Left renal pelvis (tissue), 4 donors: ENCODE measurements at regions not wholly inside any gene's neighbourhood (a gene's known extent, or its start where the extent isn't known, plus 50 kb on each side); places are given as distances from the start of the nearest gene placed in this dataset.

Source experiments
- DNase-seq, 4 donors: peaks; one replicate each; pipeline ENCODE4 v3.0.0-alpha.2; 2013; ENCODE audit warnings: low read depth in 4 of 4, low spot score in 3 of 4

DNA sequence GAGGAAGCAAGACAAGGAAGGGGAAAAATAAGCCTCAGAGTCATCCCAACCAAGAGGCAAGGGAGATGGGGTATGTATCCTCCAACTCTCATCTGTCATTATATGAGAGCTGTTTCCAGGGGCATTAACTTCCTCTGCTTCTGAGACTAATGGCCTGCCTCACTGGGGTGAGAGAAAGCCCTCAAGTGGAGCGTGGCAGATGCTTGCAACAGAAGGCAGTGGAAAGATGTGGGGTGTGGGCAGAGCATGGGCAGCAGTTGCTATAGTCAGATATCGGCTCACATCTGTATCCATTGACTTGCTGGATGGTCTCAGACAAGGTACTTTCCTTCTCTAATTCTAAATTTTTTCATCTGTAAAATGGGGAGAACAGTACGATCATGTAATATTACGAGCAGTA is 81.7 kb upstream of the PLCL2 start:
- DNase-seq: no peak

DNA sequence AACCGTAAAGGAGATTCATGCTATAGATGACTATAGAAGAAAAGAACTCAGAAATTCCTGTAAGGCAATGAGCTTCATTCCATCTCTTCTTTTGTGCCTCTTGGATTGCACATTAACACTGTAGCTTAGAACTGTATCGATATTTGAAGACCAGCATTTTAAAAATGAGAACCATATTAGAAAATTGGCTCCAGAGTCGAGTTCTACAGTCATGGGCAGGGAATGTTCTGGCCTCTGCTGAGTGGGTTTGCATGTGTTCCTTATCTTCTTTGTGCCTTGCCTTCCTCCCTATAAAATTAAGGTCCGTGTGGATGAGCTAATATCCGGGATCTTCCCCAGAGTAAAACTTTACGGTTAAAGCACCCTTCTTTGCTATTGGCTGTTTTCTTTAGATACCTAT is 77.4 kb upstream of the PLCL2 start:
- DNase-seq: no peak

DNA sequence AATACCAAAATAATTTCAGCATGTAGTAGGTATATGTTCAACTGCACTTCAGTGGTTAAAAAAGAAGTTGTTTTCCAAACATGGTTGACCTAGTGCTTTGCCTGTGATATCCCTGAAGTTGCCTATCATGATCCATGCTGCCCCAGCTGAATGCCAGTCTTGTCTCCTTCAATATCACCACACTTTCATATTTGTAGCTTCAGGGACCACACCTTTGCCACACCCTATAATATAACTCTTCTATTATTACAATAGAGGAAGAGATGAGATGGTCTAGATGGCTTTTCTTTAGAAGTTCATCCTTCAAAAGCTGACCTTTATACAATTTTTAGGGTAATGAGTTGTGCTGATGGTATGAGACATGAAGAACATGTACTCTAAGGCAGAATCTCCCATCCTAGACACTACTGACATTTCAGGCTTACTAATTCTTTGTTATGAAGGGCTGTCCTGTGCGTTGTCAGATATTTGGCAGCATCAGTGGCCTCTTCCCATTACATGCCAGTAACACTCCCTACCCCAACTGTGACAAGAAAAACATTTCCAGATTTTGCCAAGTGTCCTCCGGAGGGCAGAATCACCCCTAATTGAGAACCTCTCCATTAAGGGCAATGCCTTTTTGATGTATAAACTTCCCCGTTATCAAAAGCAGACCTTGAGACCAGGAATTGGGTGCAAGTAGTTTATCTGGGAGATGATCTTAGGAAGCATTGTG is 76.2 kb upstream of the PLCL2 start:
- no peak for DNase-seq

DNA sequence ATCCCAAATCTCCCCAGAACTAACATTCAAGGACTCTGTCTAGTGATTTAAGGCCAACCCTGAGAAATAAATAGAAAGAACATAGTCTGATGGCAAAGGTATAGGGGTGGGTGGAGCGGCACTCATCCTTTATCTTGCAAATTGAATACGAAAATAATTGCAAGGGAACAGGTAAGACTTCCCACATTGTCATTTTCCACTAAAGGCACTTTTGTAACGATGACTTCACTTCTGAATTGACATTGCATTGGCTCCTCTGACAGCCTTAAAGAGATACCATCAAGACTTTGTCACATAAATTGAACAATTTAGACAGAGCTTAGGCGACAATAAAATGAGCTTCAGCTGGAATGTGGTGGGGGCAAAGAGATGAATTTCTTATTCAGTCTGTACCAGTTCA is 75.3 kb upstream of the PLCL2 start:
- no peak for DNase-seq

DNA sequence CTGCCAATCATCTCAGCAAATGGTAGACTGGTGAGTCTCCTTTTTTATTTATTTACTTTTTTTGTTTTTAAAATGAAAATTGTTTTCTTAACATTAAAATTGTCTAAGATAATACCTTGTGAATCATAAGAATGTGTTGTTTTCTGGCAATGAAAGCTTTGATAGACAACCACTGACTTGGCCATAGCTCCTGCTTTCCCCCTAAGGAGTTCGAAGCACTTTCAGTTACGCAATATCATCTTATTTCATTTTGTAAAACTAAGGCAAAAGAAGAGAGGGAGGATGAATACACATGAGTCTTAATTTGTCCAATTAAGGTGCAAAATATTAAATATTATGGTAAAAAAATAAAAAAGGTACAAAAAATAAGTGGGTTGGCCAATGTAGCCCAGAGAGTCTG is 74.8 kb upstream of the PLCL2 start:
- no peak for DNase-seq

DNA sequence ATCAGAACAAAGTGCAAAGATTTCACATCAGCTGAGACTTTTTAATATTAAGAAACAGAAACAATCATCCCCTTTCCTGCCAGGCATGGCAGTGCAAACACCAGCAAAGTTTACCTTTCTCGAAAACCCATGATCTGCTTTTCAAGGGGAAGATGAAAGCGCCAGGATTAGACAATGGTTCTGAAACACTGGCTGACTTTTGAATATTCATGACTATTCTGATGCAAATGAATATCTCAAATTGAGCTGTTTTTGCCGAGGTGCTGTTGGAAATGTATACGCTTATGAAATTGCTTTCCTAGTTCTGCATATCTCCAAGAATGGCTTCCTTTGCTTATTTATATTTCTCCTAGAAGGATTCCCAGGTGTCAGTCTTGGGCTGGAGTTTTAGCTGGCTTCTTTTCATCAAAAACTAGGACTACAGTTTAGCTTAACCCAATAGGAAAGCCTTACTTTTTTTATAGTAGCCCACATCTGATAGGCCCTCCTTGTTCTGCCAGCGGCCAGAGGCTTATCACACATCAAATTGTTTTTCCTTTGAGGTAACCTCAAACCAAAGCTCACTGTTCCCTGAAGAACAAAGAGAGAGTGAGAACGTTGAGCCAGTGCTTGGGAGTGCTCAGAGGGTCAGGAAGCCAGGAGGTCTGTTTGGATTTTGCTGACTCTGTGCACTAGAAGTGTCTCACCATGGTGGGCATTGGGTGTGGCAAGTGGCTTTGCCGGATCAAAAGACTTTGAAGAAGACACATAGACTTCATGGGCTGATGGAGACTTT is 74.0 kb upstream of the PLCL2 start:
- no peak for DNase-seq

DNA sequence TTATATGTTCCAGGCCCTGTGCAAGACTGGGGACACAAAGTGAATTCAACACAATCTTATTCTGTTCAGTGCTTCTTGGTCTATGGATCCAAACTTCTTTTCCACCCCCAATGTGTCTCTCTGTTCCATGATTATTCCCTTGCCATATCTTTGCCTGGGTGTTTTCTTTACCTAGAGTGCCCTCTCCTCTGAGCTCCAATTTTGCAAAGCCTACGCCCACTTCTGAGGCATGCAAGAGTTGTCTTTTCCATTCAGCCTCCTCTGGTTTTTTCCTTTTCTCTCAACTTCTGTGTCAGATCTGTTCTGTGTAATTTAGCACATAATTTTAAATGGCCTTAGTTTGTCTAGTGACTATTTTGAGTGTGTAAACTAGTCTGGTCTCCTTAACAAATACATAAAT is 72.8 kb upstream of the PLCL2 start:
- no peak for DNase-seq

DNA sequence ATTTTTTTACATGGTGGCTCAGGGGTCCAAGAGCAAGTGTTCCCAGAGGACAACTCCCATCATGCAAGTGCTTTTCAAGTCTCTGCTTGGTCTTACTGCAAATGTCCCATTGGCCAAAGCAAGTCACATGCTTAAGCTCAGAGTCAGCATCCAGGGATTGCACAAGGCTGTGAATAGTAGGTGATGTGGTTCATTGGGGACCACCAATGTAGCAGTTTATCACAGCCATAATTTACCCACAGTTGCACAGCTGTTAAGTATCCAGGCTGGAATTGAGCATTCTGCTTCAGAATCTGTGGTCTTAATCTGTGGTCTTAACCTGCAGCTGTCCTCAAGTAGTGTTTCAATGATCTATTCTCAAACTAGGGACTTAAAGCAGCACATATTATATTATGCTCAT is 71.4 kb upstream of the PLCL2 start:
- DNase-seq: no peak

DNA sequence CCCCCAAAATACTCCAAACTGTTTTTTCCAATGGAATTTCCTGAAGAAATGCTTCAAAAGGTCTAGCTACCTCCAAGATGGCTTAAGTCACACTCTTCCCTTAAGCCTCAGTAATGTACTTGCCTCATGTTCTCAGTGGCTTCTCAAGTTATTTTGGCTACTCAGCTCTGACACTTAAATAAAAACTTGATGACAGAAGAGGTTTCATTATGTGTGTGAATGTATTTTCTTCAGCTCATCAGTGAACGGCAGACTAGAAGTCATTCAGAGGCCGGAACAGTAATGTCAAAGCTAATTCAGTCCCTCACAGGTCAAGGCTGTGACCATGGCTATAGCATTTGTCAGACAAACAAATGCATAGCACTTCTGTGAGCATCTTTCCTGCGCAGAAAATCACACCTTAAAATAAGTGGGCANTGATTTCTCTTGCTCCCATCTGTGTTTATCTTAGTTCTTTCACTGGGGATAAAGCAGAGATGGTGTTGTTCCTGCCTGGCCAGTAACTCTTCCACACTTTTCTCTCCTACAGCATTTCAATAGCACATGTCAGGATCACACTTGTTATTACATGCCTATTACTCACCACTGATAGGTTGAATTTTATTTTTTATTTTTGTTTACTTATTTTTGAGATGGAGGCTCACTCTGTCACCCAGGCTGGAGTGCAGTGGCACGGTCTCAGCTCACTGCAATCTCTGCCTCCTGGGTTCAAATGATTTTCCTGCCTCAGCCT is 68.5 kb upstream of the PLCL2 start:
- no peak for DNase-seq

DNA sequence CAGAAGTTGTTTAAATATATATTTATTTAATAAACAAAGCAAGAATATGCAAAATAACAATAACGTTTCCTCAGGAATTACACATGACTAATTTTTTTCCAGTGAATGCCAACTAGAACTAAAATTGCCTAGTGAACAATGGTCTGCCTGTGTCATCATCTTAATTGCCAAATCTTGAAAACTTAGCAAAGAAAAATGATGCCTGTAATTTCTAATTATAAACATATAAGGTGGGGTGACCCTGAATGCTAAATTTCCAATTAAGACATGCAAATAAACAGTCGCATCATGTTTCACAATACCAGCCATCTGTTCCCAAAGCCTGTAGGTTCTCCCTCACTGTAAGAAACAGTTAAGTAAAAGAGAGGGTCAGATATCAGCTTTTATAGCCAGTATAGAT is 67.6 kb upstream of the PLCL2 start:
- DNase-seq: no peak

DNA sequence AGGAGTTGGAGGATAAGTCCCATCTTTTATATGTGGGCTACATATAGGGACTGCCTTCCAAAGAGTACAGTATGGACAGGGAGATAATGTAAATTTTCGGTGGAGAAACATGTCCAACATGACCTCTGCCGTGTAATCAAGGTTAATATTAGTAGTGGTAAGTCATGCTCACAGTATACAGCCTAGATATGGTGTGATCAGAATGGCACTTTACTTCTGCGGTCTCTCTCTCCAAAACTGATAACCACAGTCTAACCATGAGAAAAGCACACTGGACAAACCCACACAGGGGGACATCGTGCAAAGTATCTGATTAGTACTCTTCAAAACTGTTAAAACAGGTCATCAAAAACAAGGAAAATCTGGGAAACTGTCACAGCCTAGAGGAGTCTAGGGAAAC is 66.6 kb upstream of the PLCL2 start:
- DNase-seq: no peak

DNA sequence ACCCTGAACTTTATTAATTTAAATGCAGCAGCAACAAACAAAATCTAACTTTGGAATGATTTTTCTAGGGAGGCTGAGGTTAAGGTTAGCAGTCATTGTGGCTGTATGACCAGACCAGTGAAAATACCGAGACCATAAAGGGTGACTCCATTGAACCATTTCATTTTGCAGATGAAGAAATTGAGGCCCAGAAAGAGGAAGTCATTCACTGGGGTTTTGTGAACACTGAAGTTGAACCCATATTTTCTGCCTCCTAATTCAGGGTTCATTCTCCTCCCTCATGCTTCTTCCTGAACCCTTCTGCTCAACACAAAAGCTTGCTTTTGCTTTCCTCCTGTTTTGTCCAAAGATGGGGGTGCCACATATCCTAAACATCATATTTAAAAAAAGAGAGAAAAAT is 65.8 kb upstream of the PLCL2 start:
- DNase-seq: no peak

DNA sequence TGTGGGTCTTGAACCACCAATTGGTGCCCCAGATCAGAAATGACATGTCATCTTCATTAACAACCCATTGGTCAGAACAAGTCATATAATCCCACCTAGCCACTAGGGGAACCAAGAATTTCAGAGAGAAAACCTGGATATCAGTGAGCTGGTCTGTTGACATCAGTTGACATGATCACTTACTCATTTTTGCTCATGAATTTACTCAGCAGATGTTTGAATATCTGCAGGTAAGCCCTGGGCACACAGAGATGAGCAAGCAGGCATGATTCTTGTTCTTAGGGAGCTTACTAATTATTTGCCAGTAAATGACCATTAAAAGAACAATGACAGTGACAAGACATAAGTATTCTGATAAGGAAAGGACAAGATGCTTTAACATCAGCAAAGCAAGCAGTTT is 64.3 kb upstream of the PLCL2 start:
- DNase-seq: no peak

DNA sequence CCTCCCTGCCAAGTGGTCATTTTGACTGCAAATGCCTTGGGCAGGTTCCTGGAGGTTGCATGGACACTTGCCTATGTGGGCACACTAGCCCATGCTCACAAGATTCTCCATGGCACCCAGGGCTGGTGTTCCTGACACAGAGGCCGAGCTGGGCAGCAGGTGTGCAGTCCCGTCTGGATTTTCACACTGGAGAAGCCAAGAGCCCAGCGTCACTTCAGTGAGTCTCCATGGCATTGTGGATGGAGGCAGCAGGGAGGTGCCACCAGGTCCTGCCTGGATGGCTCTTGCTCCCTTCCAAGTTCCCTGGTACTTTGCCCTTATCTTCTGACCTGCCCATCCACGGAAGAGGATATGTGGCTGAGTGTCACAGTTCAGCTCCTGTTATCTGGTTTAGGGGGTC is 63.7 kb upstream of the PLCL2 start:
- DNase-seq: no peak

DNA sequence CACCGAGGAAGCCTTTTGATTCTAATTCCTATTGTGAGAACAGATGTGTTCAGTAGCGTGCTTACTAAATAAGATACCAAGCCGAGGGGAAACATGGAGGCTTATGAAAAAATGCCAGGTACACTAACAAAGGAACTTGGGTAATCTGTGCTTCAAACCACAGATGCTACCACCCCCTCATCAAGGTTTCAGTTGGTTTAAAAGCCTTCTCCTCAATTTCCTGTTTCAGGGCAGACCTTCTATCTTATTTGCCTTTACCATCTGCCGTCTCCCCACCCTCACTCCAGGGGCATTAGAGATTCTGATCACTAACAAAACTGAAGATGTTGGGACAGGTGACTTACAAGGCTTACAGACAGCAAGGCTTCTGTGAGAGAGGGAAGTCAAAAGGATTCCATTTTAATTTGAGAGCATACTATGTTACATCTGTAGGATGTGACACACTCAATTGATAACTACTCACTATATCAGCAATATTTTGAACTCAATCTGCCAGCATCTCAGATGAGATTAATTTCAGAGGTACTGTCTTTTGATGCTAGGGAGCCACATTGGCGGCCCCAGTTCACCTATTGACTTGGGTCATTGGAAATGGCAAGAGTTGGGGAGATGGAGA is 60.6 kb upstream of the PLCL2 start:
- no peak for DNase-seq

DNA sequence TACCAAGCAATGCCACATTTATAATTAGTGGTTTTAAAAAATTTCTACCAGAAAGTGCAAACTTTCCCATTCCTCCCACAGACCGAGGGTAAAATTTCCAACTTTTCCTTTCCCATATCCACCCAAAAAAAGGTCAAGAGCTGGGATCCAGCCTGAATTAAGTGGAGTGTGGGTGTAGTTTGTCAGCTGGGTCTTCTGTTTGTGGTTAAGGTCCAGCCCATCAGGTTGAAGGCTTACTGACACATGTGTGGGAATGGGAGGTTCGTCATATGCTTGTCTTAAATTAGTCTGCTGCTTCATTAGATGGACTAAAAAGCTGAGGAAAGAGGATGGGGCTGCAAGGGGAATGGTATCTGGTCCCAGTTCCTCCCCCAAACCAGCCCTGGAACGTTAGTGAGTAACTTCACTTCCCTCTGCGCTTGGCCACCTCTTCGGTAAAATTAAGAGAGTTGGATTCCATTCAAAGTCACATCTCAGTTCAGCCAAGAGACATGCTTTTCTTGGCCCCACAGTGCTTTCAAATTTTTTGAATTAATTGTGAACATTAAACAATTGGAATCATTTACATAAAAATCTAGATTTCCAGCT is 59.0 kb upstream of the PLCL2 start:
- no peak for DNase-seq

DNA sequence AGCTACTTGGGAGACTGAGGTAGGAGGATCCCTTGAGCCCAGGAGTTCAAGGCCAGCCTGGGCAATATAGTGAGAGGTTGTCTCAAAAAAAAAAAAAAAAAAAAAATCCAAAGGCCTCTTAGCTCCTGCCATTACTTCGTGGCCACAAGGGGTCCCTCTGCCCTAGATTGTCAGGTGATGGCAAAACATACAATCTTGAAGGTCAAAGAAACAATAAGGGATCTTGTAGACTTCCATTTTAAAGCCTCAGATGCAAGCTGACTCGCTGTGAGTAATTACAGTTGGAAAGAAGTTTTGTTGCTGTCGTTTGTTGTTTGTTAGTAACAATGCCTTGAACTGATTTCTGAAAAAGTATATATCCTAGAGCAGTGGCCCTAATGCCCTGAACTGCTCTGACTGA is 55.9 kb upstream of the PLCL2 start:
- no peak for DNase-seq

DNA sequence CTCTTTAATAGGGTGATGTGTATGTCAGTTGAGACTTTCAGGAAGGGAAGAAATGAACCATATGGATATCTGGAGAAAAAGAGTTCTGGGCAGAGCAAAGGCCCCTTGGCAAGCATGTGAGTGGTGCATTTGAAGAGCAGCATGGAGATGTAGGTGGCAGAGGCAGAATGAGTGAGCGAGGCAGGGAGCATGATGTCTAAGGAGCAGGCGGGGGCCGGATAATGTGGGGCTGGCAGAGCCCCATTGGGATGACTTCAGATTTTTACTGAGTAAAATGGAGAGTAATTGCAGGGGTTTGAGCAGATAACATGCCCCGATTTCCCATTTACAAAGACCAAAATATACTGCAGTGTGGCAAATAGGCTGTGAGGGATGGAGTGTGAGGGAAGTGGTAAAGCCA is 52.9 kb upstream of the PLCL2 start:
- no peak for DNase-seq

DNA sequence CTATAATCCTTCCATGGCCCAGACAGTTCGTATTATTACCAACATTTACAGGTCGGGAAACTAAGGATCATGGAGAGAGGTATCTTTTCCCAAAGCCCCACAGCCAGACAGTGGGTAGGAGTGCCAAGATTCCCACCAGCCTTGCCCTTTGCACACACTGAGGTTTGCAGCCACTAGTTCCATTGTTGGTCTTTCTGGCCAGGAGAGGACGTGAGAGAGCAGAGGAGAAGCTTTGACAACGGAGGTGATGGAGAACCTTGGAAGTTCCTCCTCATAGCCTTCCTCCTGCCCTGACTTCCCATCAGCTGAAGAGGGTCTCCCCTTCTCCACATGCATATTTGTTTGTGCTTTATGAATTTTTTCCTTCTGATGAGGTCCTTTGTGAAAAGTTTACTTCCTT is 50.5 kb upstream of the PLCL2 start:
- DNase-seq: no peak

DNA sequence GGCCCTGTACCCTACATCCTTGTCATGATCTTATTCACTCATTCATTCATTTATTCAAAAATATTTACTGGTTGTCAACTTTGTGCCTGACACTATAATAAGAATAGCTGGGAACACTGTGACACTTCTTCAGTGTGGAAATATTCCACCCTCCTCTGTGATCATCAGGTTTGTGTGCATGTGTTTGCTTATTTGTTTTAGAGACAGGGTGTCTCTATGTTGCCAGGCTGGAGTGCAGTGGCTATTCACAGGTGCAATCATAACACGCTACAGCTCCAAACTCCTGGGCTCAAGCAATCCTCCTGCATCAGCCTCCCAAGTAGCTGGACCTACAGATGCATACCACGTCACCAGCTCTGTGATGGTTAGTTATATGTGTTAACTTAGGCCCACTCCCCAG is 50.0 kb upstream of the PLCL2 start:
- no peak for DNase-seq
